ENCODE measurements at regions not wholly inside any gene's neighbourhood (a gene's known extent, or its start where the extent isn't known, plus 50 kb on each side); places are given as distances from the start of the nearest gene placed in this dataset.

DNA sequence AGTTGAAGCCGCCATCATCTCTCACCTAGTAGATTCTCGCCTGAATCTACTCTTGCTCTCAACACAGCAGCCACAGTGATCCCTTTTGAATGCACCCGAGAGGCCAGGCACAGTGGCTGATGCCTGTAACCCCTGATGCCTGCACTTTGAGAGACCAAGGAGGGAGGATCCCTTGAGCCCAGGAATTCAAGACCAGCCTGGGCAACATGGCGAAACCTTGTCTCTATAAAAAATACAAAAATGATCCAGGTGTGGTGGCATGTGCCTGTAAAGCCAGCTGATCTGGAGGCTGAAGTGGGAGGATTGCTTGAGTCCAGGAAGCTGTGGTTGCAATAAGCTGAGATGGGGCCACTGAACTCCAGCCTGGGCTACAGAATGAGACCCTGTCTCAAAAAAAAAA is 60.3 kb upstream of the EML4 start:
- no peak overlapping the region for H3K27ac Mint-ChIP-seq
- no peaks in the 10 kb centered on the region for H3K9me3 Mint-ChIP-seq
- H3K4me1 Mint-ChIP-seq, result peaks cover 10 to 27% of the 10 kb centered on the region in 2 donors
- DNase-seq (no peak), ATAC-seq (replicated peaks) (no peak)
- no peak overlapping the region for H3K4me3 Mint-ChIP-seq
- H3K27me3 Mint-ChIP-seq, result no peaks in the 10 kb centered on the region
- H3K36me3 Mint-ChIP-seq, result no peaks in the 10 kb centered on the region

DNA sequence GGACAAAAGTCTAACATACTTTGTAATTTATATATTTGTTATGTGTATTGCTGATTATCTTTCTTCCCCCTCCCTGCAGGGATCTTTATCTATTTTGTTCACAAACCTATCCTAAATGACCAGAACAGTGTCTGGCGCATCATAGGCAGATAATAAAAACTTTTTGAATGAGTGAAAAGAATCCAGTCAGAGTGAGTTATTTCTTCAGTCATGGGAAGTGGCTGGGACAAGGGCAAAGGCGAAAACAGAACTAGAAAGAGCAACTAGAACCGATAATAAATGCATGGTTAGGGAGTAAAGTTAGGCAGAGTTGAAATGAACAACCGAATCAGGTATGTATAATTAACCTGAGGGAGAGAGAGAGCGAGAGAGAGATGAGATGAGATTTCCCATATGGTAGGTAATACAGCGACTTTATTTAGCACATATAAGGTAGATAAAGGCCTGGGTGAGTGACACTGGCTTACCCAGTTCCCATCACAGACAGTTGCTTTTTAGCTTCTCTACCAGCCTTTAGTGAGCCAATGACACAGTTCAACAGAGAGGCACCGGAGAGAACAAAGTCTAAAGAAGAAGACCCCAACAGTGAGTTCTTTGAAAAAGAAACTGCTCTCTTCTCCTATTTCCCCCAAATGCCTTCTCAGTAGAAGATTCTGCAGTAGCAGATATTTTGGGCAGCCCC is 59.1 kb upstream of the EML4 start:
- H3K4me1 Mint-ChIP-seq, result peaks cover 22 to 24% of the 10 kb centered on the region in 2 donors
- no peaks in the 10 kb centered on the region for H3K36me3 Mint-ChIP-seq
- H3K27ac Mint-ChIP-seq, result no peak overlapping the region
- ATAC-seq (replicated peaks), result no peak
- H3K27me3 Mint-ChIP-seq, result no peaks in the 10 kb centered on the region
- no peak overlapping the region for H3K4me3 Mint-ChIP-seq
- H3K9me3 Mint-ChIP-seq, result no peaks in the 10 kb centered on the region
- no peak for DNase-seq

DNA sequence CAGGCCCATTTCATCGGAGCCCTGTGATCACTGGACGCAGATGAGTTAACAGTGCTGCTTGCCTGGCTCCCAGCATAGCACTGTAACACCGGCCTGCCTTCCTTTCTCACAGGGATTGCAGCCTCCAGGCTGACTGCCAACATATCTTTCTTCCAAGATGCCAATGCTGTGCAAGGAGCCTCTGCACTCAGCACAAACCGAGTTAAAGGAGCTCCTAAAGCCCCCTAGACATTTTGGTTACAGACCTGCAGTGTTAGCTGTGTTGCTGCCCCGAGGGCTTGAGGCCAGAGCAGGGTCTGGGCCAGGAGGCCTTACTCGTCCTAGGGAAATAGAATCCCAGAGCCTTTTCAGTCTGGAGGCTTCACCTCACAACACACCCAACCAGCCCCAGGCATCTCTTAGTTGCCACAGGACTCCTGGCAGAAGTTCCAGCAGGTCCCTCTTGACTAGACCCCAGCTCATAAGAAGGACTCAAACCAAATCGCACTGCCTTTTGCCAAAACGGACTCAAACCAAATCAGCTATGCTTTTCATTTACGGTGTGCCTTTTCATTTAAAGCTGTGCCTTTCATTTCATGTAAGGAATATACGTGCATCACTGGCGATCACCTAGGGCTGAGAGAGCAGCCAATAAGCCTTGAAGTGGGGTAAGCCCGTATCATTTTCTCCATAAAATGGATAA is 58.4 kb upstream of the EML4 start:
- H3K9me3 Mint-ChIP-seq, result no peaks in the 10 kb centered on the region
- H3K27me3 Mint-ChIP-seq, result no peaks in the 10 kb centered on the region
- no peak overlapping the region for H3K4me3 Mint-ChIP-seq
- H3K4me1 Mint-ChIP-seq, result peaks cover 20 to 27% of the 10 kb centered on the region in 2 donors
- H3K36me3 Mint-ChIP-seq, result no peaks in the 10 kb centered on the region
- no peak overlapping the region for H3K27ac Mint-ChIP-seq
- ATAC-seq (replicated peaks) (no peak), DNase-seq (no peak)

DNA sequence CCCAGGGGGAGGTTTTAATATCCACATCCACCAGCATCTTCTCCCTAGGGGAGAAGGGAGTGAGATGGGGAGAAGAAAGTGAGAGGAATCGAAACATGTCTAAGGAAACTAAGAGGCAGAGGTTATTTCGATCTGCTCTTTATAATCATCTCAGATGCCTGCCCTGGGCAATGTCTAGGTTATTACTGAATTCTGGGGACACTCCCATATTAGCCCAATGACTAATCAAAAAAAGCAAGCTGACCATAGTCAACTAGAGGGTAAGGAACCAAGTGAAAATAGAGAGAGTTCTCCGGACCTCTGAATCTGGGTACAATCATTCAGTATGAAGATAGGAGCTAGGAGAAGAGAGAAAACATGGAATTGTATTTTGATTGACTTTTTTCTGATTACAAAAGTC is 56.7 kb upstream of the EML4 start:
- Mint-ChIP-seq H3K27me3 (no peaks in the 10 kb centered on the region), H3K27ac (no peak overlapping the region), H3K9me3 (no peaks in the 10 kb centered on the region), H3K4me3 (no peak overlapping the region), H3K4me1 (peaks cover 22 to 42% of the 10 kb centered on the region in 2 donors), H3K36me3 (no peaks in the 10 kb centered on the region)
- ATAC-seq (replicated peaks) (no peak), DNase-seq (no peak)

DNA sequence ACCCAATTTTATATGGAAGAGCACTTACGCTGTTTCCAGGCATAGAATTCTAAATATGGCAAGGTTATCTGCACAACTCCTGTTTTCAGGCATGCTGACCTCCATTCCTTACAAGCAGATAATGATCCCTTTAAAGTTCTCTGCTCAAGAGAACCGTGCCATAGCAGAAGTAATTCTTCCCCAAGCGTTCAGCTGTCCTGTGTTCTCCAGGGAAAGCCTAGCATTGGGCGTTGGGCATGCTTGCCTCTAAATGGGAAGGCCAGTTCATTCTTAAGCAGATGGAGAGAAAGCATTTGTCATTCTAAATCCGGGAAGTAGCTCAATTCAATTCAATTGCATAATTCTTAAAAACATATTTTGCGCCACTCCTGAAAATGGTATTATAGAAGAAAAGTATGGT is 55.7 kb upstream of the EML4 start:
- H3K9me3 Mint-ChIP-seq, result no peaks in the 10 kb centered on the region
- H3K4me3 Mint-ChIP-seq, result no peak overlapping the region
- H3K4me1 Mint-ChIP-seq, result peaks cover 30 to 52% of the 10 kb centered on the region in 2 donors
- ATAC-seq (replicated peaks), result no peak
- no peak overlapping the region for H3K27ac Mint-ChIP-seq
- no peaks in the 10 kb centered on the region for H3K36me3 Mint-ChIP-seq
- no peak for DNase-seq
- H3K27me3 Mint-ChIP-seq, result no peaks in the 10 kb centered on the region

DNA sequence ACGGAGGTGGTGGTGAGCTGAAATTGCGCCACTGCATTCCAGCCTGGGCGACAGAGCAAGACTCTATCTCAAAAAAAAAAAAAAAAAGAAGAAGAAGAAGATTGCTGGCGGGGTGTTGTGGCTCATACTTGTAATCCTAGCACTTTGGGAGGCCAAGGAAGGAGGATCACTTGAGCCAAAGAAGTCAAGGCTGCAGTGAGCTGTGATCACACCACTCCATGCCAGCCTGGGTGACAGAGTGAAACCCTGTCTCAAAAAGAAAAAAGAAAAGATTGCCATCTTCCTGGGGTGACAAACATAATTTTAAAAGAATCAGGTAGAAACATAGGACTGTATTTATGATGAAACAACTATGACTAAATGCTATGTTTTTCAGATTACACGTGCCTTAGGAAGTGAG is 55.1 kb upstream of the EML4 start:
- no peak for DNase-seq
- no peak for ATAC-seq (replicated peaks)
- Mint-ChIP-seq H3K4me3 (no peak overlapping the region), H3K9me3 (no peaks in the 10 kb centered on the region), H3K36me3 (no peaks in the 10 kb centered on the region), H3K4me1 (peaks cover 33 to 58% of the 10 kb centered on the region in 2 donors), H3K27ac (peak overlapping the region; percentile 33), H3K27me3 (no peaks in the 10 kb centered on the region)

DNA sequence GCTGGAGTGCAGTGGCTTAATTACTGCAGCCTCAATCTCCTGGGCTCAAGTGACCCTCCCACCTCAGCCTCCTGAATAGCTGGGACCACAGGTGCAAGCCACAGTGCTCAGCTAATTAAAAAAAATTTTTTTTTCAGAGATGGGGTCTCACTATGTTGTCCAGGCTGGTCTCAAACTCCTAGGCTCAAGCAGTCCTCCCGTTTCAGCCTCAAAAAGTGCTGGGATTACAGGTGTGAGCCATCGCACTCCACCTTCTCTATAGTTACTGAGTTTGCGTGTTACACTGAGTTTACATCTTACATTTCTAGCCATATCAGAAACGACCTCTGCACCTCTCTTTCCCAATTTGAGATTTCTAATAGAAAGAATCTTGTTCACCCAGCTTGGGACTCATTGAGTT is 53.6 kb upstream of the EML4 start:
- no peaks in the 10 kb centered on the region for H3K36me3 Mint-ChIP-seq
- H3K4me3 Mint-ChIP-seq, result no peak overlapping the region
- H3K27ac Mint-ChIP-seq, result no peak overlapping the region
- no peak for DNase-seq
- peaks cover 36 to 60% of the 10 kb centered on the region in 2 donors for H3K4me1 Mint-ChIP-seq
- no peak for ATAC-seq (replicated peaks)
- H3K27me3 Mint-ChIP-seq, result no peaks in the 10 kb centered on the region
- no peaks in the 10 kb centered on the region for H3K9me3 Mint-ChIP-seq

DNA sequence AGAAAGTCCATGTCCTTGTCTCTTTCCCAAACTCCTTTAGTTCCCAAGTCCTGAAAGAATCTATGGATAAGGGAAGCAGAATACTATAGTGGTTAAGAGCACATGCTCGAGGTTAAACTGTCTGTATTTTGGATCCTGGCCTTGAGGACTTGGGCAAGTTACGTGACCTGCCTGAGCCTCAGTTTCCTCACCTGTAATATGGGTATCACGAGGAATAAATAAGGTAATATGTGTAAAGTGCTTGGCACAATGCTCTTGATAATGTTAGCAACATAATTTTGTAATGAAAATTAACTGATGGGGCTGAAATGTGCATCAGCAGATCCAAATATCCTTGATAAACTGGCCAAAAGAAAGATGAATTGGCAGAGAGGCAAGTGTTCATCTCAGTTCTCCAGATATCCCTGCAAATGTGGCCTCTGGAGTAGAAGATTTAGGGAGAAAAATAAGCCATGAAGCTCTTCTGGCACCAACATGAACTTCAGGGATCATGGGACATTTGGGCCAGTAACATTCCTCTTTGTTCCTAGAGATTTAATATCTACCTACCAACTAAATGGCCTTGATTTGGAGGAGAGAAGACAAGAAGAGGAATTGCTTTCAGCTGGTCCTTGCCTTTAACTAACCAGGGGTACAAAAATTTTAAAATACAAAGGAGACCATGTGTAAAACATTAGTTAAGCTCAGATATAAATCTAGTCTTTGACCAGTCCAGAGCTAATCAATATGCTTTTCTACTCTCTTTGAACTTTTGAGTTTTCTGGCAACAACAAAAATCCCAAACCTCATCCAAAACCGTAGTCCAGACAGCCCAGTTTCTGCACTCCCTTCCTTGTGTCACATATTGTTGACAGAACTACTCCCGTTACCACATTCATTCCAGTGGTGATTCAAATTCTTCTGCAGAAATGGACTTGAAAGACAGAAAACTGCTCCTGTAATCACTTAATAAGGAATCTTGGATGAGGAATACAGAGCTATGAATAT is 52.7 kb upstream of the EML4 start:
- no peaks in the 10 kb centered on the region for H3K27me3 Mint-ChIP-seq
- H3K27ac Mint-ChIP-seq, result no peak overlapping the region
- peaks cover 36 to 60% of the 10 kb centered on the region in 2 donors for H3K4me1 Mint-ChIP-seq
- no peak overlapping the region for H3K4me3 Mint-ChIP-seq
- DNase-seq (no peak), ATAC-seq (replicated peaks) (no peak)
- no peaks in the 10 kb centered on the region for H3K36me3 Mint-ChIP-seq
- peaks cover 0 to 1% of the 10 kb centered on the region in 2 donors for H3K9me3 Mint-ChIP-seq

DNA sequence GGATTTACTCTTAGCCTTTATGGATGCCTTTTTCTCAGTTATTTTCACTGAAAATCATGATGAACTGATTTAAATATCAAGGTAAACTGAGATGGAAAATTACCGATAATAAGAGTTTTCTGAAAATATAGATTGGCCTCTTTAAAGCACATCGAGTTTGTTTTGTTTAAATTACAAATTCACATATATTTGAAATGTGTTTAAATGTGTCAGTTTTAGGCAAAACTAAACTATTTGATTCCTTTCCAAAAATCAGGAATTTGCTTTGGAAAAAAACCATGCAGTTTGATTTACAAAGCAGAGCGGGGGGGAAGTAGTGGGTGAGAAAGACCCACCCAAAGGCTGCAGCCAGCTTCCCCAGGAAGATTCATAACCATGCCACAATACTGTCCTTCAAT is 52.0 kb upstream of the EML4 start:
- Mint-ChIP-seq H3K27me3 (no peaks in the 10 kb centered on the region), H3K4me3 (no peak overlapping the region), H3K27ac (no peak overlapping the region), H3K36me3 (peaks cover 0 to 1% of the 10 kb centered on the region in 2 donors), H3K4me1 (peaks cover 32 to 56% of the 10 kb centered on the region in 2 donors), H3K9me3 (peaks cover 0 to 4% of the 10 kb centered on the region in 2 donors)
- DNase-seq, result no peak
- no peak for ATAC-seq (replicated peaks)

DNA sequence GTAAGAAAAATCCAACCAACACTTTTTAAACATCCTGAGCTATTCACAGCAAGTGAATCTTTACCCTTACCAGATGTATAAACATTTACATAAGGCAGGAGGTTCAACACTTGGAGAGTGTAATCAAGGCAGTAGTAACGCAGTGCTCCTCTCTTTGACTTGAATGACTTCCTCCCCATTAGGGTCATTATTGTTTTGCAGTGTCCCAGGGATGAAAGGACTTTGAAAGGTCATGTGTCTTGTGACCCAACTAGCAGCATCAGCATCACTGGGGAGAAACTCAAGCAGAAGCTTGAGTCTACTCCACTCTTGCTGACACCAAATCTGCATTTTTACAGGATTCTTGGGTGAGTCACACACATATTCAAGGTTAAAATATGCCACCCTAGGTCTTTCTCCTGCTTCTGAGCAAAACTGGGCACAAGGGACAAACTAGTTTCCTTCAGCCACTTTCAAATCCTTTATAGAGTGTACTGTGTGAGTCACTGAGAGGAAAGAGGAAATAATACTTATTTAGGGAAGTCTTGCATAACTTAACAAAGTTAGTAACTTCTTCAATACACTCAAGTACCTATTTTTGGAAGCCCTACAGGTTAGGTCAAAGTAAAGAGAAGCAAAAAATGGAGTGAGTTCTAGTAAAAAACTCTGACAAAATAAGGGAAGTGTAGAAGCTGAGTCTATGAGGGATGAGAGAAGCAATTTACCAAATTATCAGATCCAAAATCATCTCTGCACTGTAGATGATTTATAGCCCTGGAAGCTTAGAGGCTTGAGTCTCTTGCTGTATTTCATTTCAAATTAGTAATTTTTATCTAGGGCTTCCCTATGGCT is 51.0 kb upstream of the EML4 start:
- Mint-ChIP-seq H3K4me3 (peak overlapping the region in 1 of 2 donors; percentile 43), H3K9me3 (peaks cover 0 to 4% of the 10 kb centered on the region in 2 donors), H3K27ac (peak overlapping the region; percentile 4), H3K4me1 (peaks cover 29 to 53% of the 10 kb centered on the region in 2 donors), H3K36me3 (peaks cover 0 to 1% of the 10 kb centered on the region in 2 donors), H3K27me3 (no peaks in the 10 kb centered on the region)
- DNase-seq (peak; percentile 65), ATAC-seq (replicated peaks) (peak; percentile 95 to 96)

DNA sequence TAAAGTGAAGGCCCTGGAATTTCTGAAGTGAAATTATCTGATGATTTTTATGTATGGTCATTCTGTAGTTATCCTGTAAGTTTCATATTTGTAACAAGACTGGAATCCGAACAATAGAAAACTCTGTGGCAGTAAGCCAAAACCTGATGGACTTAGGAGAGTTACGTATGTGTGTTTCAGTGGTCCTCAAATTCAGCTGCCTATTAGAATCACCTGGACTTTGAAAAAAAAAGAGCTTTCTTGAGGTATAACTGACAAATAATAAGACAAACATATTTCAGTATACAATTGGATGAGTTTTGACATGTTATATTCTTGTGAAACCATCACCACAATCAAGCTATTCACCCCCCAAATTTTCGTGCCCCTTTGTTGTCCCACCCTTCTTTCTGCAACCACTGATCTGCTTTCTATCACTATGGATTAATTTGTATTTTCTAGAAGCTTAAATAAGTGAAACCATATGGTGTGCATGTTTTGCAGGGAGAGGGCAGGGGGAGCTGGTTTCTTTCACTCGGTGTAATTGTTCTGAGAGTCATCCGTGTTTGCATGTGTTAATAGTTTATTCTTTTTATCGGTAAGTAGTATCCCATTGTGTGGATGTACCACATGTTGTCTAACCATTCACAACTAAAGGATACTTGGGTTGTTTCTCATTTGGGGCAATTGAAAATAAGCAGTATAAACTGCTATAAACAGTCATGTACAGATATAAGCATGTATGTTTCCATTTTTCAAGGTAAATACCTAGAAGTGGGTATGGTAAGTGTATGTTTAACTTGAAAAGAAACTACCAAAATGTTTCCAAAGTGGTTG is 50.2 kb upstream of the EML4 start:
- H3K9me3 Mint-ChIP-seq, result peaks cover 0 to 4% of the 10 kb centered on the region in 2 donors
- H3K4me3 Mint-ChIP-seq, result peak overlapping the region in 1 of 2 donors; percentile 43
- peaks cover 0 to 1% of the 10 kb centered on the region in 2 donors for H3K36me3 Mint-ChIP-seq
- no peaks in the 10 kb centered on the region for H3K27me3 Mint-ChIP-seq
- H3K27ac Mint-ChIP-seq, result peak overlapping the region; percentile 4
- DNase-seq (no peak), ATAC-seq (replicated peaks) (no peak)
- peaks cover 34 to 59% of the 10 kb centered on the region in 2 donors for H3K4me1 Mint-ChIP-seq

Measured in stimulated activated naive B cell treated with anti-CD40 and anti-IgM and Interleukin-4, amounts not matched to agents 10 μg/mL and 1 μg/mL and 100 μg/mL, for 72 hours (primary cell).